ENCODE measurements at regions not wholly inside any gene's neighbourhood (a gene's known extent, or its start where the extent isn't known, plus 50 kb on each side); places are given as distances from the start of the nearest gene placed in this dataset.

DNA sequence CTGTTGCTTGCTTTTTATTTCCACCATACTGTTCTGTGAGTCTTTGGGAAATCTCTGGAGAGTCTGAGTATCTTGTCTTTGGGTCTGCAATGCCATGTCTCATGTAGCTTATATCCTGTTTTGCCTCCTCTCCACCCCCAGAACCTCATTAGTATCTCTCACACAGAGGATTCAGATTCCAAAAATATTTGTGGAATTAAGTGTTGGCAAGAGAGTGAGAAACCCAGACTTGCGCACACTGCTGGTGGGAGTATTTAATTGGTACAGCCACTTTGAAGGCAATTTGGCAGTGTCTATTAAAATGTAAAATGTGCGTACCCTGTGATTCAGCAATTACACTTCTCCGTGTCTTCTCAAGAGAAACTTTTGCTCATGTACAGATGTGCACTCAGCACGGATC is 68.6 kb downstream of the ZNF621 start:
- no peak for DNase-seq

DNA sequence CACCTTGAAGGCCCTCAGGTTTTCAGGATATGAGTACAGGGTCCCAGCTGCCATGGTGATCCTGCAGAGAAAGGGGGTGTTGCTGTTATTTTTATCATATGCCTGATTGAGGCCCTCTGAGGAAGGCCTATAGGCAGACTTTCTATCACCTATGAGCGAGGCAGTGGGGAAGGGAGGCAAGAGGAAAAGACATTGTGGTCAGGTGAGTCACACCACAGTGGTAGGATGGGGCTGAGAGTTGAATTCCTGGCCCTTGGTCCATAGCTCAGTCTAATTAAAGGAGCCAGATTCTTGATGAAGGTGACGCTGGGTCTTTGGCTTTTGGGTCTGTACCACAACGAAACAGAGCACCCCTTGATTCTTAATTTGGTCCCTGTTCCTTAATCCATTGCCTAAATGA is 72.7 kb downstream of the ZNF621 start:
- no peak for DNase-seq

DNA sequence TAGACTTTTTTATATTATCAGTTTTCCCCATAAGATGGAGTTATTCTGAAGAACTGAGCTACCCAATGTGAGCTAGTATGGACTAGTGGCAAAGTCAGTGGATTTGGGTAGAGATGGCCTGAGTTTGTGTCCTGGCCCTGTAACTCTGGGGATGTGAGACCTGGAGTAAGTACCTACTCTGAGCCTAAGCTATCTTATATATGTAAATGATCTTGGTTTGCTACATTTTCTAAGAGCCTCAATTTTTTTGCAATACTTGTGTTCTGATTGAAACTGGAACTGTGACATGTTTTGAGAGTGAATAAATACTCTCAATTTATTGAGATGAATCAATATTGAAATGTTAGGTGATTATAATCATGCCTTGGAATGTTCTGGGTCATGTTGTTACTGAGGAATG is 73.6 kb downstream of the ZNF621 start:
- no peak for DNase-seq

DNA sequence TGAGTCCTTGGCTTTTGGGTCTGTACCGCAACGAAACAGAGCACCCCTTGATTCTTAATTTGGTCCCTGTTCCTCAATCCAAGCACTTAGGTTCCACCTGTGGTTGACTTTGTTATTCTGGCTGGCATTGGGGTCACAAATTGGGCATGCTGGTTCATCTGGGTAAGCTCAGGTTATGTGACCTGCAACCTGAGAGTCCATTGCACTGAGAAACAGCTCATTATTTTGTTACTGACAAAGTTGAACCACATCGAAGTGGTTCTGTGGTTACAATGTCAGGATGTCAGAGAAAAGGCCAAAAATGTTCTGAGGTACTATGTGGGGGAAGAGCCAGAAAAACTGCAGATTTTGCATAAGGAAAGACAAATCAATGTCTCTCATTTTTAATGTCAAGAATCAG is 74.2 kb downstream of the ZNF621 start:
- DNase-seq = no peak

DNA sequence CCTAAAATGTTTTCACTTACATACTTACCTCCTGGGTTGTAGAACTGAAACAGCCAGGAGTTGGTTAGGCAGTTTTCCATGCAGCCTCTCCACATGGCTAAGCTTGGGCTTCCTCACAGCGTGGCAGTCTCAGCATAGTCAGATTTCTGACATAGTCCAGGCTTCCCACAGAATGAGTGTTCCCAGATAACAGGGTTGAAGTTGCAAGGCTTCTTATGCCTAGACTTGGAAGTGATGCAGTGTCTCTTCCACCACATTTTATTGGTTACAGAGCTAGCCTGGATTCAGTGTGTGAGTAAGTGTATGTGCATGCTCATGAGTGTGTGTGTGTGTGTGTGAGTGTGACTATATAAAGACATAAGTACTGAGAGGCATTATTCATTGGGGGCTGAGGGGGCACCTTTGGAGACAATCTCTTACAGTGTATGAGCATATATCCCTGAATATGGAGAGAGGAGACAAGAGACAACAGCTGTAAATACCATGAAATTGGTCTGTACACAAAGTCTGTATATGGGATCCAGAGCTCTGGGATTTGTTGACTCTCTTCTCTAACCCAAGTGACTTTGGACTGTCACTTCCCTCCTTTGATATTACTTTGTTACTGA is 78.1 kb downstream of the ZNF621 start:
- DNase-seq = no peak

DNA sequence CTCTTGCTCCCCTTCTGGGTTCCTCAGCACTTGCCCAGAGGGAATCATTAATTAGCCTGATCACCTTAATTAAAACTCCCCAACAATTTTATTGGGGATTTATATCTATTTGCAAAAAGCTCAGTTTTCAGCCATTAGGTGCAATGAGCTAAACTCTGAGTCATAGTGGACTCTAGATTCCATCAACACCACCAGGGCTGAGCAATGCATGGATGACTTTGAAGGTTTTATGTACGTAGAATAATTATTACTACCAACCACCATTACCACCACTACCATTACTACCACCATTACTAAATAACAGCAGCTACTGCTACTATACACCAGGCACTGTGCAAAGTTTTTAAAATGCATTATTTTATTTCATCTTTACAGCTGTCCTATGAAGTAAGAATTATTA is 81.2 kb downstream of the ZNF621 start:
- no peak for DNase-seq

DNA sequence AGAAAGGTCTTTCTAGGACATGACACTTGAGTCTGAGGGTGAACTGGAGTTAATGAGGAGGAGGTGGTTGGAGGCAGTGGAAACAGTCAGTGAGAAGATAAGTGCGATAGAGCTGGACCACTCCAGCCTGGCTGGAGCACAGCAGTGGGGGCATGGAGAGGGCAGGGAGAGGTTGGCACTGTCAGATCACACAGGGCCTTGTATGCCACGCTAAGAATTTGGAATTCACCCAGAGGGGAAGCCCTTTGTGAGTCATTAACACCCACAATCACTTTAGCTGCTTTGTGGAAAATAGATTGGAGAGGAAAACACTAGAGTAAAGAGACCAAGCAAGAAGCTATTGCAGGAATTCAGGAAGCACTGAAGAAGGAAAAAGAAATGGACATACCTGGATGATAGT is 83.3 kb downstream of the ZNF621 start:
- DNase-seq = no peak

DNA sequence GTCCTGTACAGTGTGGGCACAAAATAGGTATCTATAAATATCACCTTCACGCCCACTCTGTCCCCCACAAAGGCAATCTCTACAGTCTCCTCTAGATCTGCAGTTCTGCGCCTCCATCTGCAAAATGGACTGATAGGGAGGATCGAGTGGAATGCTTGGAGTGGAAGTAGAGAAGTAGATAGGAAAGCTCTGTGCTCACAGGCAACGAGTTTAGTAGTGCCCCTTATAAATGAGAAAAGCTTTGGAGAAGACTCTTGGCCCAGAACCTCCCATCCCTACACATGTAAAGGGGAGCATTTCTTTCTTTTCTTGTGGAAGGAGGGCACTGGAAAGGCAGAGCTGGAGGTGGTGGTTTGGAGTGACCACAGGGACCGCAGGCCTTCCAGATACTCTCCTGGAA is 88.5 kb downstream of the ZNF621 start:
- DNase-seq = no peak

DNA sequence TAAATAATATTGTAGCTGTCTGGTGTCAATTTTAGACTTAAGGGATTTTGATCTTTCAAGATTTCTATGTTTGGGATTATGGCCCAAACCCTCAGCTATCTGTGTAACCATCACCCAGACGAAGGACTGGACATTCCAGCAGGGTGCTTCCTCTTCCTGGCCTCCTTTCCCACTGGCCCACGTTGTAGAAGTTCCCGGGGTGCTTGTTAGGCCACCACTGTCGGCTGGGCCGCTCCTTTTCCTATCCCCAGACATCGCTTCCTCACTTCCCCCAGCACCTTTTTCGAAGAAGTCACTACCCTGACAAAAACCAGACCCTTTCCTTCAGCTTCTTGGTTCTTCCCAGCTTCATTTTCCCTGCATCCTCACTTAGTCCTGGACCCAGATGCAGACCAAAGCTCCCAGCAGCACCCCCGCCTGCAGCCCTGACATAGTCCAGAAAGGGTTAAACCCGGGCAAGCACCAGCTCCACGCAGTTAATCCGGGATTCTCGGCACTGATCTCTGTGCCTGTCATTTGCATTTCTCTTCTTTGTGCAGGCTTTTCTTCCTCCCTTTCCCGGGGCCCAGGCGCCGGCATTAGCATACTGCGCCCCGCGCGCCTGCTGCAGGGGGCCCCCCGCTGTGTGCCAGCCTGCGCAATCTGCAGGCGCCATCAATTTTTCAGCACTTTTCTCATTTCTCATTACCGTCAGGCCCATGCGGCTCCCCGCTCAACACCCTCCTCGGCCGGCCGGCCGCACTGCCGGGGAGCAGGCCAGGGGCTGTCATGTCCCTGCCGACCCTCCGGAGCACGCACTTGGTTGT is 90.6 kb downstream of the ZNF621 start:
- no peak for DNase-seq

DNA sequence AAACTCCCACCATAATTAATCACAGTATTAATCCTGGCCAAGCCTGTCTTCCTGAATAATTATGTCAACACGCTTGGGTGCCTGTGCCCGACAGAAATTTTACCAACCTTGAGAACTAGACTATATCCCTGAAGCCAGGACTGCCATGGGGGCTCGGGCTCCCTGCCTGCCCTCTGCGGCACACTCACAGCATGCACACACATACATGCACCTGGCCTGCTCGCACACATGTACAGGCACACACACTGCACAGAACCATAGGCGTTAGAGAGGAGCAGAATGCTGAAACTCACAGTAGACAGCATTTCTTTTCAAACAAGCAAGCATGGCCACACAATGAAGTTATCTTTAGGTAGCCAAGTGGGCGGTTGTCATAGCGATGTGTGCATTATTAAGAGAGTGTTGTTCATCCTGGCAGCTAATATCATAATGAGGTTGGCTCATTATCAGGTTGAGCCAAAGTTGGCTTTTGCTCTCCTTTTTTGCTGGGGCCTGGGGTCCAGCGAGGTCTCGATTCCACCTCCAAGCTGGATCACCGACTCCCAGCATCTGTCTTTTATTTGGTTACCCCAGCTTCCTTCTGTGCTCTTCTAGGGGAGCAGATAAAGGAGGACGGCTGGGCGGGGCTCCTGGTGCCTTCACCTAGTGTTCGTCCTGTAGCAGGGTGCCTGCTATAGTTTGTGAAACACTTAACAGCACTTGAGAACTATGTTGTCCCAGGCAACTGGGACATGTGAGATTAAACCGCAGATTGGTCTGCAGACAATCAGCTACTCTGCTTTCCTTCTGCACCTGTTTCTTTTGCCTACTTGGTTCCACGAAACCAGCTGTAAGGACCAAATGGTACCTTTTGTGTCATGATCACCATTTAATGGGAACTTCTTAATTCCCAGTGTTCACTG is 91.4 kb downstream of the ZNF621 start:
- no peak for DNase-seq

DNA sequence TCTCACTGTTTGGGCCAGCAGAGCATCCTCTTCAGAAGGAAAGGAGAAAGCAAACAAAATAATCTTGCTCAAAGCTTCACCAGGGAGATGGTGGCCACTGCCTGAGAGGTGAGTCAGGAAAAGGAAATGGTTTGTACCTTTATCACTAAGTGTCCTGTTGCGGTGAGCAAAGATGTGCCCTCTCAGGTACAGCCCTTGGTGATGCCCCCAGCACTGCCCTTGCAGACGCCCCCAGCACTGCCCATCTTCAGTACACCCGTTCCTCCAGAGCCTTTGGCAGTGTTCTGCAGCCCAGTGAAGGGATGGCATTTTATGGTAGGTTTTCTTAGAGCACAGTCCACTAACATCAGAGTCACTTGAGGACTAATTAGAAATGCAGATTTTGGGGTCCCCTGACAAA is 92.3 kb downstream of the ZNF621 start:
- no peak for DNase-seq

DNA sequence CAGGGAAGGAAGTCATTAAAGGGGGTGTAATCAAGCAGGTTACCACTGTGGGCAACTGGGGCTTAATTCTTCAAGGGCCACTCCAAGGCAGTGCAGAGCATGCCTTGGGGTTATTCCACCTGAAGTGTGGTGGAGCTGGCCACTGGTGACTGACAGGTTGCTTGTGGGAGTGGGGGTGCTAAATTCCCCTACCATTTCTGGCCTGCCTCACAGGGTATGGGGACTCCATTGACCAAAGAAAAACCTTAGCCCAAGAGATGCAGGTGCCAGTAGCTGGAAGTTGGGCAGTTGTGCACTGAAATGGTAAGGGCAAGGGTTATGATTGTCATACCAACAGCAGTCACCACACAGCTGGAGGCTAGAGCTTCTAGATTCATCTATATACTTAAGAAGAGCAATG is 93.4 kb downstream of the ZNF621 start:
- no peak for DNase-seq

DNA sequence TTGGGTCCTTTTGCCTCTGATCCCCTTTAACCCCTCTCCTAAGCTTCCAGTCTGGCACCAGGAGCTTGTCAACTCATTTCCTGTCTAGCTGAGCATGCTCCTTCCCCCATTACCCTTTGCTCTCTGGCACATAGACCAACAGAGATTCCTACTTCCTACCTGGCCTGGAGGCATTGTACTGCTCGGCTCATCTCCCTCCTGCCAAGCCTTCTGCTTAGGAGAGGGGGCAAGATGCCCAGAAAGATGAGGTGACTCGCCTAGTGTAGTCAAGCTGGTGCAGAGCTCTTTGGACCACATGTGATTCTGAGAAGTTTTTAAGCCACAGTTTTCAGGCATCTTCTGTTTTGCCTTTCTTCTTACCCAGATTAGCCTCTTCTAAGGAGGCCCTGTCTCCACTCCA is 95.4 kb downstream of the ZNF621 start:
- DNase-seq = no peak

DNA sequence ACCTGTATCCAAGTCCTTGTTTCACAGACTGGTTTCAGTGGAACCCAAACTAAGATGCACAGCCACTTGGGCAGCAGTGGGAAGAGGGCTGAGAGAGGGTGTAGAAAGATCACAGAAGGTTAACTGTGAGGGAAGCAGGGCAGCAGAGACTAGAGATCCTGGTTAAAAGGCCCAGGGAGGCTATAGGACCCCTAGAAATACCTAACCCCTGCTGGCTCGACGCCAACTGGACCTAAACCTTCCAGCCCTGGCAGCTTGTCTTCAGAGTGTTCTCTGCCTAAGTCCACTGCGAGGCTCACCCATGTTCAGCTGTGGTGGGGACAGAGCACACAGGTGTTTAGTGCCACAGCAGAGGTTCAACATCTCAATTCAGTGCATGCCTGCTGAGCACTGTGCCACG is 96.5 kb downstream of the ZNF621 start:
- no peak for DNase-seq

DNA sequence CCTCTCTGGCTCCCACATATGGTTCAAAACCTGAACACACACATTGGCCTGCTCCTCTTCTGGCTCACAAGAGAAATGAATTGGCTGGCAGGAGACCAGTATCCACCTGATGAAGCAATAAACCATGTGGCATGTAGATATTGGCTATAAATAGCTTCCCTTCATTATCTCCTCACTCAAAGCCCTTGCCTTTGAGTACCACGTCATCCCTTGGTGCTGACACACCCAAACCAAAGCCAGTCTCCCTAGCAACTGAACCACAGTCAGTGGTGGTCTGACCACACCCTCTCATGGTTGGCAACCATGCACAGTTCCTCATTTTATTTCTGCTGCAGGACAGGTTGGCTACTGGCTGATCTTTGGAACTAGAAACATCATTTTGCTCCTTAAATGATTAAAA is 98.8 kb downstream of the ZNF621 start:
- no peak for DNase-seq

DNA sequence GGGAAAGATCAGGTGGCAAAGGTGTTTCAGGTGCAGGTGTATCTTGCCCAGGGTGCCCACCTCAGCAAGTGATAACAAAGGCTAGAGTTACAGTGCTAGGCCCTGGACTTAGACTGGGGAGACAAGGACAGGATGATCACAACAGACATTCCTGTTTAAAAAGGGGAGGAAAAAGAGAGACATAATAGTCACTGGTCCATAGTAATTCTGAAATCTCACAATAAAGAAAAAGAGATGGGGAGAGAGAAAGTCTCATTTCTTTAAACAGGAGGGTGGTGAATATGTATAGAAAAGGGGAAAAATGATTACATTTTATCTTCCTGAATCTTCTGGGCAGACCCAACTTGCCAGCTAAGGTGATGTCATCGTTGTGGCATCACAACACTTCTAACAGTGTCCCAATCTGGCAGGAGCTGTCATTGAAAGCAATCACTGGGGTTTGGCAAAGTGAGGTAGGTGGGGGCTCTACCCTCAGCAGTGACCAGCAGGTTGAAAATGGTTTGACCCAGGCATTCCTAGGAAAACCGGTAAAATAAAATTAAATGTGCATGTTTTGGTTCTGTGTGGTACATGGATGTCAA is 99.5 kb downstream of the ZNF621 start:
- DNase-seq = no peak

DNA sequence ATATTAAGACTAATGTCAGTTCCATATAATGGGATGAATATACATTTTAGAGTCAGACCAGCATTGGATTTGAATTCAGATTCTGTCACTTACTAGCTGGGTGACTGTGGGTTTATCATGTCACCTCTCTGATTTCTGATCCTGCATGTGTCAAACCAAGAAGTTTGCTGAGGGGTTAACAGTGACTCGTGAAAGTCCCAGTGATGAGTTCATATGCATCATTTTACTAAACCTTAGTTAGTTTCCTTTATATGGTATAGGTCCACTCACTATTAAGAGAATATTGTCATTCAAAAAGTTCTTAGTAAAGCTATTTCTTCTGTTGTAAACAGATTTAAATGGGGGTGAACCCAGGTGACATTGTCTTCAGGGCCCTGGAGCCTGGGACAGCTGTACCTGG is 102.3 kb downstream of the ZNF621 start:
- DNase-seq = no peak

DNA sequence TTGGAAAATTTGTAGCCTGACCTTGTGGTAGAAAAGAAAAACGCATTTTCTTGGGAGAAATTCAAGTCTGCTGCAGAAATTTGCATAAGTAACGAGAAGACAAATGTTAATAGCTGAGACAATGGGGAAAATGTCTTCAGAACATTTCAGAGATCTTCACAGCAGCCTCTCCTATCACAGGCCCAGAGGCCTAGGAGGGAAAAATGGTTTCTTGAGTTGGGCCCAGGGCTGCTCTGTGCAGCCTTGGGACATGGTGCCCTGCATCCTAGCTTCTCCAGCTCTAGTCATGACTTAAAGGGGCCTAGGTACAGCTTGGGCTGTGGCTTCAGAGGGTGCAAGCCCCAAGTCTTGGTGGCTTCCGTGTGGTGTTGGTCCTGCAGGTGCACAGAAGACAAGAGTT is 104.2 kb downstream of the ZNF621 start:
- DNase-seq = no peak

DNA sequence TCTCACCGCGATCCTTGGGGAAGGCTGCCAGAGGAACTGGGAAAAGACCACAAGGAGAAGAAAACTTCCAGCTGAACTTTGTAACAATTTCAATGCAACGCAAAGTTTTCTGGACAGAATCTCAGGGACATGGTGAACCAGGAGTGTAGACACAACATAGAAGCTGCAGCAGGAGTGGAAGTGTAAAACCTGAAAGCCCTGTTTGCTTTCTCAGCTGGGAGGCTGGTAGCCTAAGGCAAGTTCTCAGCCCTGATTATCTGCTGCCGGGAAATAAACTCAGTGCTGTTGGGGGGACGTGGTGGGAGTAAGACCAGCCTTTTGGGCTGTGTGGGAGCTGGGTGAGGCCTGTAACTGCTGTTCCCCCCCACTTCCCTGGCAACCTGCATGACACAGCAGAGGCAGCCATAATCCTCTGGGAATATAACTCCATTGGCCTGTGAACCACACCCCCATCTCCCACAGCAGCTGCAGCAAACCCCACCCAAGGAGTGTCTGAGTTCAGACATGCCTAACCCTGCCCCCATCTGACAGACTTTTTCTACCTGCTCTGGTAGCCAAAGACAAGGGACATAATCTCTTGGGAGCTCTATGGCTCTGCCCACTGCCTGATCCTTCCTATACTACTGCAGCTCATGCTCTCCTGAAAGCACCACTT is 106.7 kb downstream of the ZNF621 start:
- DNase-seq = no peak

DNA sequence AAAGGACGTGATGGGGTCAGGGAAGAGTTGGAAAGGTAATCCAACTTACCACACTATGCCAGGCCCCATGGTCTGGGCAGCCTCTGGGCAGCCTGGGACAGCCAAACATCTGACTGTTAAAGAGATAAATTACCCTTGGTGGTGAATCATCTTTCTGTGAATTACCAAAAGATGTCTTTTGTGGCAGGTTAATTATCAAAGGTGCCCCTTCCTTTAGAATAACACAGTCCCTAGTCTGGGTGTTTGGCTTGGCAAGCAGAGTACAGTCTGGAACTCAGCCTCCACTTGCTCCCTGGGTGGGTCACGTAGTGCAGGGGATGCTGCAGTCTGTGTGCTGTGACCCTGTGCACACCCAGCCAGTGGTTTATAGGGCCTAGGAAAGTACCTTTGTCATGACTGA is 113.1 kb downstream of the ZNF621 start:
- no peak for DNase-seq

DNA sequence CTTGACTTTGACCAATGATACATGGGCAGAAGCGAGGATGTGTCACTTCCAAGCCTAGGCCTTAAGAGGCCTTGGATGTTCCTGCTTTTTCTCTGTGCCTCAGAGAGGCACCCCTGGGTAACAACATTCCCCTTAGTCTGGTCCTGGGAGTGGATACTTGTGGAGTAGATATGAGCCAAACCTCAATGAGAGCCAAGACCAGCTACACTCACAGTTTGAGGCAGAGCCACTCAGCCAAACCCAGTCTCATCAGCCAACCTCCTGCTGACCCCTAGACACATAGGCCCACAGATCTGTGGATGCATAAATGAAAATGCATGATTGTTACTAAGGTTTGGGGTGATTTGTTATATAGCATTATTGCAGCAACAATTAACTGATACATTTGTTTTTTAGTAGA is 114.2 kb downstream of the ZNF621 start:
- no peak for DNase-seq

DNA sequence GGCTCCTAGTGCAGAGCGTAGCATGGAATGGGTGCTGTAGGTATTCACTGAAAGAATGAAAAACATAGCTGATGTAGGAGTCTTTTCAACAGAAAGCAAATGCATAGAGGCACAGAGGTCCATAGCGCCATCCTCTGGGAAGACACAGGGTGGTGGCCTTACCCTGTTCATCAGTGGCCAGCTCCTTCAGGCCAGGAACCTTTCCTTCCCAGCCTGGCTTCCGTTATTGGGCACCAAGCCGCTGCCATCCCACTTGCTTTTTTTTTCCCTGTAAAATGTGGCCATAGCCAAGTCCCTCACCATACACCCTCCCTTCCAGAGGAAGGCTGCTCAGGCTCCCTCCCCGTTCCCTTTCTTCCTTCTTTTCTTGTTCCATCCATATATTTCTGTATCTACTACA is 118.1 kb downstream of the ZNF621 start:
- no peak for DNase-seq

DNA sequence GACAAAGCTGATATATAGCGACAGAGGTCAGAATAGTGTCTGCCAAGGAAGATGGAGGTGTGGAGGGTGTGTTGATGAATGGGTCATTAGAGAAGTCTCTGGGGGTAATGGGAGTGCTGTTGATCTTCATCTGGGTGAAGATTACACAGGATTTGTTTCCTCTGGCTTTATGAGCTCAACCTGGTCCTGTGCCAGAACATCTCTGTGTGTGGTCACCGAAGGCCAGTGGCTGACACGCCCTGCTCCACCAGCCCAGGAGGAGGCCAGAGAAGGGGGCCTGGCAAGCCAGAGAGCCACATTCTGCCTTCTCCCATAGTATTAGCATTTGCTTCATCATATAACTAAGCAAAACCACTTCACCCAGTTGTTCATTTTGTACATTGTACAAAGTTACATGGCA is 121.1 kb downstream of the ZNF621 start:
- no peak for DNase-seq

Measured in stimulated activated CD4-positive, alpha-beta T cell treated with anti-CD3 and anti-CD28 coated beads, Interleukin-12 subunit alpha, Interleukin-12 subunit beta, amount 100 ng/mL, for 4 hours (primary cell).